ENCODE measurements at regions not wholly inside any gene's neighbourhood (a gene's known extent, or its start where the extent isn't known, plus 50 kb on each side); places are given as distances from the start of the nearest gene placed in this dataset.

GRCh38 chr3:168885028-168885427 is 778.5 kb downstream of the MECOM start:
- no peak for DNase-seq

GRCh38 chr3:168884353-168884903 is 779.1 kb downstream of the MECOM start:
- DNase-seq = no peak

GRCh38 chr3:168883145-168883544 is 780.4 kb downstream of the MECOM start:
- DNase-seq = no peak

- no peak for DNase-seq
These were observed 781.7 kb downstream of the MECOM start for GRCh38 chr3:168881804-168882203.

- no peak for DNase-seq
These were observed 782.9 kb upstream of the GOLIM4 start for GRCh38 chr3:168878655-168879054.

- no peak for DNase-seq
These were observed 782.2 kb upstream of the GOLIM4 start for GRCh38 chr3:168877899-168878298.

- no peak for DNase-seq
These were observed 780.8 kb upstream of the GOLIM4 start for GRCh38 chr3:168876346-168877035.

- DNase-seq = no peak
These were observed 777.1 kb upstream of the GOLIM4 start for GRCh38 chr3:168872826-168873225.

GRCh38 chr3:168870892-168871291 is 775.2 kb upstream of the GOLIM4 start:
- no peak for DNase-seq

GRCh38 chr3:168865022-168865551 is 769.4 kb upstream of the GOLIM4 start:
- no peak for DNase-seq

GRCh38 chr3:168864107-168865021 is 768.6 kb upstream of the GOLIM4 start:
- DNase-seq = no peak

GRCh38 chr3:168863561-168863960 is 767.8 kb upstream of the GOLIM4 start:
- no peak for DNase-seq

- no peak for DNase-seq
These were observed 766.7 kb upstream of the GOLIM4 start for GRCh38 chr3:168862466-168862865.

- DNase-seq = no peak
These were observed 764.9 kb upstream of the GOLIM4 start for GRCh38 chr3:168860592-168860991.

- no peak for DNase-seq
These were observed 764.3 kb upstream of the GOLIM4 start for GRCh38 chr3:168860028-168860427.

- DNase-seq = no peak
These were observed 763.9 kb upstream of the GOLIM4 start for GRCh38 chr3:168859574-168859973.

GRCh38 chr3:168859143-168859542 is 763.4 kb upstream of the GOLIM4 start:
- DNase-seq = no peak

GRCh38 chr3:168858327-168858726 is 762.6 kb upstream of the GOLIM4 start:
- DNase-seq = no peak

- no peak for DNase-seq
These were observed 754.4 kb upstream of the GOLIM4 start for GRCh38 chr3:168850109-168850508.

GRCh38 chr3:168847291-168847883 is 751.7 kb upstream of the GOLIM4 start:
- peak; percentile 13 for DNase-seq

- DNase-seq = no peak
These were observed 749.3 kb upstream of the GOLIM4 start for GRCh38 chr3:168844894-168845482.

GRCh38 chr3:168844472-168844871 is 748.7 kb upstream of the GOLIM4 start:
- no peak for DNase-seq

GRCh38 chr3:168843481-168843880 is 747.8 kb upstream of the GOLIM4 start:
- no peak for DNase-seq
